T1000 (cell line): ENCODE measurements at regions not wholly inside any gene's neighbourhood (a gene's known extent, or its start where the extent isn't known, plus 50 kb on each side); places are given as distances from the start of the nearest gene placed in this dataset.

Source experiments
- DNase-seq: peaks from one replicate; lab custom pipeline; 2025; ENCODE audit warnings: mixed read lengths; lab: John Stamatoyannopoulos, UW

GRCh38 chr2:153811516-153811915 is 60.2 kb upstream of the GALNT13 start:
- DNase-seq, result no peak

- DNase-seq, result no peak
Observed at GRCh38 chr2:153812632-153813031, 59.1 kb upstream of the GALNT13 start.

- DNase-seq, result no peak
Observed at GRCh38 chr2:153818242-153818641, 53.5 kb upstream of the GALNT13 start.

- DNase-seq, result no peak
Observed at GRCh38 chr2:153819074-153819473, 52.6 kb upstream of the GALNT13 start.

GRCh38 chr2:153819501-153819900 is 52.2 kb upstream of the GALNT13 start:
- no peak for DNase-seq
